SK-N-SH (cell line): ENCODE measurements at regions not wholly inside any gene's neighbourhood (a gene's known extent, or its start where the extent isn't known, plus 50 kb on each side); places are given as distances from the start of the nearest gene placed in this dataset.

Experiments used
- CTCF ChIA-PET: fragments of 300-600, 350-600 bp; formaldehyde crosslinking; extraction: SDS; loops from one replicate; lab custom pipeline; 2021; lab: Yijun Ruan, JAX
- POLR2A ChIA-PET: fragments of 350-600 bp; sonication (Branson Sonifier 250); formaldehyde crosslinking; extraction: SDS; loops from one replicate; lab custom pipeline; 2020; ENCODE audit warnings: antibody characterized with exemption, inconsistent platforms; lab: Yijun Ruan, JAX
- DNase-seq: peaks from one replicate; pipeline ENCODE4 v3.0.0; 2012
- H2AFZ ChIP-seq: fragments of 200-600 bp; sonication (generic); 2 replicates; pipeline ENCODE4 v1.8.1; 2016; ENCODE audit warnings: antibody characterized with exemption, mild to moderate bottlenecking, low read depth
- H3F3A ChIP-seq: fragments of 200-600 bp; sonication (generic); replicated peaks from 2 replicates; pipeline ENCODE3; 2016; ENCODE audit warnings: antibody characterized with exemption, mild to moderate bottlenecking; ENCODE audit not compliant: insufficient read depth
- H3K27ac ChIP-seq, 2 experiments: fragments of 200-500 bp in 1 of 2; fragments of 200-600 bp in 1 of 2; sonication (Bioruptor generic) in 1 of 2; sonication (generic), shearing (Covaris generic) in 1 of 2; 2 replicates each; pipeline versions ENCODE4 v1.5.1 to v1.6.1; 2014 to 2016; ENCODE audit warnings: low read depth in 2 of 2, inconsistent platforms in 1 of 2, low read length in 1 of 2, mild to moderate bottlenecking in 1 of 2, mixed read lengths in 1 of 2
- H3K27me3 ChIP-seq: fragments of 200-600 bp; sonication (generic), shearing (Covaris generic); 2 replicates; pipeline ENCODE4 v1.6.1; 2016; ENCODE audit warnings: mixed run types; ENCODE audit not compliant: insufficient read depth
- H3K36me3 ChIP-seq, 2 experiments: fragments of 200-500 bp in 1 of 2; fragments of 200-600 bp in 1 of 2; sonication (Bioruptor generic) in 1 of 2; sonication (generic) in 1 of 2; replicated peaks in 1 of 2; 2 replicates each; pipeline versions ENCODE3 to v1.5.1; 2014 to 2016; ENCODE audit warnings: low read length in 1 of 2, mild to moderate bottlenecking in 1 of 2; ENCODE audit not compliant: insufficient read depth in 2 of 2, control insufficient read depth in 1 of 2
- H3K4me1 ChIP-seq, 2 experiments: fragments of 200-500 bp in 1 of 2; fragments of 200-600 bp in 1 of 2; sonication (Bioruptor generic) in 1 of 2; sonication (generic), shearing (Covaris generic) in 1 of 2; 2 replicates each; pipeline versions ENCODE4 v1.5.1 to v1.6.1; 2014 to 2016; ENCODE audit warnings: low read depth in 1 of 2, low read length in 1 of 2, mixed run types in 1 of 2; ENCODE audit not compliant: insufficient read depth in 2 of 2, control insufficient read depth in 1 of 2
- H3K4me2 ChIP-seq: fragments of 200-600 bp; sonication (generic), shearing (Covaris generic); 2 replicates; pipeline ENCODE4 v1.6.1; 2017; ENCODE audit warnings: mixed run types
- H3K4me3 ChIP-seq, 2 experiments: fragments of 200-500 bp in 1 of 2; fragments of 200-600 bp in 1 of 2; sonication (Bioruptor generic) in 1 of 2; sonication (generic), shearing (Covaris generic) in 1 of 2; 2 replicates each; pipeline versions ENCODE4 v1.5.1 to v1.8.1; 2014 to 2016; ENCODE audit warnings: low read depth in 2 of 2, inconsistent platforms in 1 of 2, low read length in 1 of 2, mild to moderate bottlenecking in 1 of 2, mixed read lengths in 1 of 2, moderate library complexity in 1 of 2
- H3K79me2 ChIP-seq: fragments of 200-600 bp; sonication (generic); 2 replicates; pipeline ENCODE4 v1.8.1; 2017; ENCODE audit warnings: mild to moderate bottlenecking; ENCODE audit not compliant: insufficient read depth
- H3K9ac ChIP-seq: fragments of 200-600 bp; sonication (generic); 2 replicates; pipeline ENCODE4 v1.6.1; 2017; ENCODE audit warnings: mixed run types
- H3K9me2 ChIP-seq: fragments of 200-600 bp; sonication (generic); 2 replicates; pipeline ENCODE4 v1.6.1; 2017; ENCODE audit warnings: mixed run types
- H3K9me3 ChIP-seq: fragments of 200-600 bp; sonication (generic); 2 replicates; pipeline ENCODE4 v1.6.1; 2017; ENCODE audit warnings: mixed run types, mild to moderate bottlenecking, moderate library complexity
- H4K20me1 ChIP-seq: fragments of 200-600 bp; sonication (generic); 2 replicates; pipeline ENCODE4 v1.6.1; 2017; ENCODE audit warnings: mild to moderate bottlenecking, mixed run types; ENCODE audit not compliant: insufficient read depth
- EZH2phosphoT487 ChIP-seq: fragments of 200-600 bp; sonication (generic); IDR thresholded peaks from 2 replicates; pipeline ENCODE4 v1.6.1; 2017; ENCODE audit warnings: low read depth, mixed run types, mild to moderate bottlenecking, antibody characterized with exemption, moderate library complexity, borderline replicate concordance
- FOSL2 ChIP-seq: IDR thresholded peaks from 2 replicates; pipeline ENCODE4 v1.4.0; 2012; ENCODE audit warnings: low read depth, mild to moderate bottlenecking, moderate library complexity, borderline replicate concordance
- FOXJ3 ChIP-seq: sonication (generic); formaldehyde crosslinking; IDR thresholded peaks from 2 replicates; pipeline ENCODE4 v1.5.1; 2020; ENCODE audit warnings: mild to moderate bottlenecking, missing genetic modification reagents
- FOXM1 ChIP-seq: IDR thresholded peaks from 2 replicates; pipeline ENCODE4 v1.4.0; 2012; ENCODE audit warnings: low read depth, mild to moderate bottlenecking
- MEF2A ChIP-seq: IDR thresholded peaks from 2 replicates; pipeline ENCODE4 v1.4.0; 2012; ENCODE audit warnings: low read depth, borderline replicate concordance
- NFIC ChIP-seq: IDR thresholded peaks from 2 replicates; pipeline ENCODE4 v1.4.0; 2012; ENCODE audit warnings: borderline replicate concordance
- POLR2AphosphoS5 ChIP-seq: IDR thresholded peaks from 2 replicates; pipeline ENCODE4 v1.6.1; 2012; ENCODE audit warnings: low read depth, low read length
- RCOR1 ChIP-seq: fragments of 150-350 bp; IDR thresholded peaks from 2 replicates; pipeline ENCODE4 v1.6.1; 2017; ENCODE audit warnings: antibody characterized with exemption, low read length
- SMC3 ChIP-seq: IDR thresholded peaks from 2 replicates; pipeline ENCODE4 v1.6.1; 2012; ENCODE audit warnings: low read depth, low read length, improper control_type of control experiment
- TCF12 ChIP-seq: IDR thresholded peaks from 2 replicates; pipeline ENCODE4 v1.4.0; 2012
- YY1 ChIP-seq: IDR thresholded peaks from 2 replicates; pipeline ENCODE4 v1.4.0; 2012; ENCODE audit warnings: low read depth, mild to moderate bottlenecking
- WGBS: methylation state at CpG from one replicate; pipeline ENCODE4 v1.1.6; 2017; ENCODE audit warnings: low lambda C conversion rate; 5-methylcytosine and 5-hydroxymethylcytosine counted together
- TF ChIP-seq, protein P1 (sequence below): fragments of 200-600 bp; sonication (generic); IDR thresholded peaks from 2 replicates; pipeline ENCODE4 v1.6.1; 2017; ENCODE audit warnings: antibody characterized with exemption, mild to moderate bottlenecking, moderate library complexity
- TF ChIP-seq, protein P2 (sequence below): IDR thresholded peaks from 2 replicates; pipeline ENCODE4 v1.4.0; 2012; ENCODE audit warnings: low read depth, borderline replicate concordance
- TF ChIP-seq, protein P3 (sequence below): fragments of 150-350 bp; IDR thresholded peaks from 2 replicates; pipeline ENCODE4 v1.6.1; 2017; ENCODE audit warnings: antibody characterized with exemption, low read length, low read depth, borderline replicate concordance
- TF ChIP-seq, protein P4 (sequence below): IDR thresholded peaks from 2 replicates; pipeline ENCODE4 v1.6.1; 2012; ENCODE audit warnings: mild to moderate bottlenecking, low read depth, low read length, moderate library complexity
- TF ChIP-seq, protein P5 (sequence below): IDR thresholded peaks from 2 replicates; pipeline ENCODE4 v1.4.0; 2012; ENCODE audit warnings: low read depth

DNA sequence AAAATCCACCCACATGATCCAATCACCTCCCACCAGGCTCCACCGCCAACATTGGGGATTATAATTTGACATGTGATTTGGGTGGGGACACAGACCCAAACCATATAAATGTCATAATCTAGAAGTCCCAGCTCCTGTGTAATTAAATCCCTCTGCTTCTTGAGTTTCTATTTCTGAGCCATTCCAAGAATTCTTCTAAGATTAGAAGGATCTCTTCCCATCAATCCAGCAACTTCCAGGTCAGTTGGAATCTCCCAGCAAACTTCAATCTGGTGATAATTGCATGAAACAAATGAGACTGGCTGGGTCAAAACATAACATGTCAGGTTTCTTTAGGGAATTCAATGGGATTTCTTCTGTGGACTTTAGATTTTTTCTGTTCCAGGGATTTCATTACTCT, 127.8 kb upstream of the CDH5 start:
- no peak overlapping the region for H3K4me2 ChIP-seq
- CTCF ChIA-PET = no interaction called here
- no peaks in the 10 kb centered on the region for H3K79me2 ChIP-seq
- no peaks in the 10 kb centered on the region for H3K9me2 ChIP-seq
- H3K36me3 ChIP-seq = no peaks in the 10 kb centered on the region
- no peak overlapping the region for H2AFZ ChIP-seq
- H3K9ac ChIP-seq = no peak overlapping the region
- no peaks in the 10 kb centered on the region for H3K4me1 ChIP-seq
- no peak for DNase-seq
- no peaks in the 10 kb centered on the region for H3K9me3 ChIP-seq
- no peak overlapping the region for H3K4me3 ChIP-seq
- POLR2A ChIA-PET = no interaction called here
- H3F3A ChIP-seq = no peaks in the 10 kb centered on the region
- 70% methylated on average over 1 of the region's 1 CpG for WGBS
- H3K27ac ChIP-seq = no peak overlapping the region
- peaks cover 2% of the 10 kb centered on the region; the same call in 1 of the 2 replicates for H3K27me3 ChIP-seq
- H4K20me1 ChIP-seq = no peaks in the 10 kb centered on the region
- TF ChIP-seq POLR2AphosphoS5 (no peak), NFIC (no peak), FOSL2 (no peak), TCF12 (no peak), EZH2phosphoT487 (no peak), FOXJ3 (CRISPR knock-in tag) (no peak), RCOR1 (no peak), YY1 (no peak), FOXM1 (no peak), SMC3 (no peak), MEF2A (no peak)
- TF ChIP-seq, protein P1, sequence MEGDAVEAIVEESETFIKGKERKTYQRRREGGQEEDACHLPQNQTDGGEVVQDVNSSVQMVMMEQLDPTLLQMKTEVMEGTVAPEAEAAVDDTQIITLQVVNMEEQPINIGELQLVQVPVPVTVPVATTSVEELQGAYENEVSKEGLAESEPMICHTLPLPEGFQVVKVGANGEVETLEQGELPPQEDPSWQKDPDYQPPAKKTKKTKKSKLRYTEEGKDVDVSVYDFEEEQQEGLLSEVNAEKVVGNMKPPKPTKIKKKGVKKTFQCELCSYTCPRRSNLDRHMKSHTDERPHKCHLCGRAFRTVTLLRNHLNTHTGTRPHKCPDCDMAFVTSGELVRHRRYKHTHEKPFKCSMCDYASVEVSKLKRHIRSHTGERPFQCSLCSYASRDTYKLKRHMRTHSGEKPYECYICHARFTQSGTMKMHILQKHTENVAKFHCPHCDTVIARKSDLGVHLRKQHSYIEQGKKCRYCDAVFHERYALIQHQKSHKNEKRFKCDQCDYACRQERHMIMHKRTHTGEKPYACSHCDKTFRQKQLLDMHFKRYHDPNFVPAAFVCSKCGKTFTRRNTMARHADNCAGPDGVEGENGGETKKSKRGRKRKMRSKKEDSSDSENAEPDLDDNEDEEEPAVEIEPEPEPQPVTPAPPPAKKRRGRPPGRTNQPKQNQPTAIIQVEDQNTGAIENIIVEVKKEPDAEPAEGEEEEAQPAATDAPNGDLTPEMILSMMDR = no peak
- TF ChIP-seq, protein P2, sequence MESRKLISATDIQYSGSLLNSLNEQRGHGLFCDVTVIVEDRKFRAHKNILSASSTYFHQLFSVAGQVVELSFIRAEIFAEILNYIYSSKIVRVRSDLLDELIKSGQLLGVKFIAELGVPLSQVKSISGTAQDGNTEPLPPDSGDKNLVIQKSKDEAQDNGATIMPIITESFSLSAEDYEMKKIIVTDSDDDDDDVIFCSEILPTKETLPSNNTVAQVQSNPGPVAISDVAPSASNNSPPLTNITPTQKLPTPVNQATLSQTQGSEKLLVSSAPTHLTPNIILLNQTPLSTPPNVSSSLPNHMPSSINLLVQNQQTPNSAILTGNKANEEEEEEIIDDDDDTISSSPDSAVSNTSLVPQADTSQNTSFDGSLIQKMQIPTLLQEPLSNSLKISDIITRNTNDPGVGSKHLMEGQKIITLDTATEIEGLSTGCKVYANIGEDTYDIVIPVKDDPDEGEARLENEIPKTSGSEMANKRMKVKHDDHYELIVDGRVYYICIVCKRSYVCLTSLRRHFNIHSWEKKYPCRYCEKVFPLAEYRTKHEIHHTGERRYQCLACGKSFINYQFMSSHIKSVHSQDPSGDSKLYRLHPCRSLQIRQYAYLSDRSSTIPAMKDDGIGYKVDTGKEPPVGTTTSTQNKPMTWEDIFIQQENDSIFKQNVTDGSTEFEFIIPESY = no peak
- TF ChIP-seq, protein P3, sequence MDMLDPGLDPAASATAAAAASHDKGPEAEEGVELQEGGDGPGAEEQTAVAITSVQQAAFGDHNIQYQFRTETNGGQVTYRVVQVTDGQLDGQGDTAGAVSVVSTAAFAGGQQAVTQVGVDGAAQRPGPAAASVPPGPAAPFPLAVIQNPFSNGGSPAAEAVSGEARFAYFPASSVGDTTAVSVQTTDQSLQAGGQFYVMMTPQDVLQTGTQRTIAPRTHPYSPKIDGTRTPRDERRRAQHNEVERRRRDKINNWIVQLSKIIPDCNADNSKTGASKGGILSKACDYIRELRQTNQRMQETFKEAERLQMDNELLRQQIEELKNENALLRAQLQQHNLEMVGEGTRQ = no peak
- TF ChIP-seq, protein P4, sequence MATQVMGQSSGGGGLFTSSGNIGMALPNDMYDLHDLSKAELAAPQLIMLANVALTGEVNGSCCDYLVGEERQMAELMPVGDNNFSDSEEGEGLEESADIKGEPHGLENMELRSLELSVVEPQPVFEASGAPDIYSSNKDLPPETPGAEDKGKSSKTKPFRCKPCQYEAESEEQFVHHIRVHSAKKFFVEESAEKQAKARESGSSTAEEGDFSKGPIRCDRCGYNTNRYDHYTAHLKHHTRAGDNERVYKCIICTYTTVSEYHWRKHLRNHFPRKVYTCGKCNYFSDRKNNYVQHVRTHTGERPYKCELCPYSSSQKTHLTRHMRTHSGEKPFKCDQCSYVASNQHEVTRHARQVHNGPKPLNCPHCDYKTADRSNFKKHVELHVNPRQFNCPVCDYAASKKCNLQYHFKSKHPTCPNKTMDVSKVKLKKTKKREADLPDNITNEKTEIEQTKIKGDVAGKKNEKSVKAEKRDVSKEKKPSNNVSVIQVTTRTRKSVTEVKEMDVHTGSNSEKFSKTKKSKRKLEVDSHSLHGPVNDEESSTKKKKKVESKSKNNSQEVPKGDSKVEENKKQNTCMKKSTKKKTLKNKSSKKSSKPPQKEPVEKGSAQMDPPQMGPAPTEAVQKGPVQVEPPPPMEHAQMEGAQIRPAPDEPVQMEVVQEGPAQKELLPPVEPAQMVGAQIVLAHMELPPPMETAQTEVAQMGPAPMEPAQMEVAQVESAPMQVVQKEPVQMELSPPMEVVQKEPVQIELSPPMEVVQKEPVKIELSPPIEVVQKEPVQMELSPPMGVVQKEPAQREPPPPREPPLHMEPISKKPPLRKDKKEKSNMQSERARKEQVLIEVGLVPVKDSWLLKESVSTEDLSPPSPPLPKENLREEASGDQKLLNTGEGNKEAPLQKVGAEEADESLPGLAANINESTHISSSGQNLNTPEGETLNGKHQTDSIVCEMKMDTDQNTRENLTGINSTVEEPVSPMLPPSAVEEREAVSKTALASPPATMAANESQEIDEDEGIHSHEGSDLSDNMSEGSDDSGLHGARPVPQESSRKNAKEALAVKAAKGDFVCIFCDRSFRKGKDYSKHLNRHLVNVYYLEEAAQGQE = no peak
- TF ChIP-seq, protein P5, sequence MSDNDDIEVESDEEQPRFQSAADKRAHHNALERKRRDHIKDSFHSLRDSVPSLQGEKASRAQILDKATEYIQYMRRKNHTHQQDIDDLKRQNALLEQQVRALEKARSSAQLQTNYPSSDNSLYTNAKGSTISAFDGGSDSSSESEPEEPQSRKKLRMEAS = no peak
